ENCODE measurements at regions not wholly inside any gene's neighbourhood (a gene's known extent, or its start where the extent isn't known, plus 50 kb on each side); places are given as distances from the start of the nearest gene placed in this dataset.

DNA sequence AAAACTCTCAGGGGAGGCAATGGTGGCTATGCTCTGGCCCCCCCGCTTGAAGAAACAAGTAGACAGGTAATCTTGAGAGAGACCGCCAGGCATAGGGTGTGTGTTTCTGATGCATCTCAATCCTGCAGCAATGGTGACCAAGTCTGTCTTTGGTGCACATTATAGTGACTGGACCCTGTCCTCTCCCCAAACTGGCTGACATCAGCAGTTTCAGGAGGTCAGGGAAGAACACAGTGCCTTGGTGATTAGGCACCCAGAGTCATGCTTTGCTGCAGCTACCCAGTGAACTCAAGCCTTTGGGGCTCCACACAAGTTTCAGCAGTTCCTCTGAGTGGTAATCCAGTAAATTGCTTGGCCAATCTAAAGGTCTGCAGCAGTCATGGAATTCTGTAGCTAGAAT lies 318.3 kb downstream of the SPIN4 start:
- TF ChIP-seq, protein P1, sequence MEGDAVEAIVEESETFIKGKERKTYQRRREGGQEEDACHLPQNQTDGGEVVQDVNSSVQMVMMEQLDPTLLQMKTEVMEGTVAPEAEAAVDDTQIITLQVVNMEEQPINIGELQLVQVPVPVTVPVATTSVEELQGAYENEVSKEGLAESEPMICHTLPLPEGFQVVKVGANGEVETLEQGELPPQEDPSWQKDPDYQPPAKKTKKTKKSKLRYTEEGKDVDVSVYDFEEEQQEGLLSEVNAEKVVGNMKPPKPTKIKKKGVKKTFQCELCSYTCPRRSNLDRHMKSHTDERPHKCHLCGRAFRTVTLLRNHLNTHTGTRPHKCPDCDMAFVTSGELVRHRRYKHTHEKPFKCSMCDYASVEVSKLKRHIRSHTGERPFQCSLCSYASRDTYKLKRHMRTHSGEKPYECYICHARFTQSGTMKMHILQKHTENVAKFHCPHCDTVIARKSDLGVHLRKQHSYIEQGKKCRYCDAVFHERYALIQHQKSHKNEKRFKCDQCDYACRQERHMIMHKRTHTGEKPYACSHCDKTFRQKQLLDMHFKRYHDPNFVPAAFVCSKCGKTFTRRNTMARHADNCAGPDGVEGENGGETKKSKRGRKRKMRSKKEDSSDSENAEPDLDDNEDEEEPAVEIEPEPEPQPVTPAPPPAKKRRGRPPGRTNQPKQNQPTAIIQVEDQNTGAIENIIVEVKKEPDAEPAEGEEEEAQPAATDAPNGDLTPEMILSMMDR (conservative IDR thresholded peaks at IDR 0.05; ENCODE audit: low read depth, low read length) = no peak
- TF ChIP-seq BHLHE40 (IDR thresholded peaks at IDR 0.05; ENCODE audit: low read depth, low read length) (no peak), MAFK (IDR thresholded peaks at IDR 0.05; ENCODE audit: low read depth, low read length) (peak; percentile 74), MXI1 (IDR thresholded peaks at IDR 0.05; ENCODE audit: borderline replicate concordance, low read depth, low read length) (no peak), POLR2A (IDR thresholded peaks at IDR 0.05; ENCODE audit: low read depth, low read length) (no peak), RCOR1 (IDR thresholded peaks at IDR 0.05; ENCODE audit: insufficient replicate concordance, low read length) (no peak), CHD1 (IDR thresholded peaks at IDR 0.05; ENCODE audit: low read depth, low read length) (no peak), CEBPB (IDR thresholded peaks at IDR 0.05; ENCODE audit: low read depth, low read length) (no peak), MAZ (IDR thresholded peaks at IDR 0.05; ENCODE audit: borderline replicate concordance, low read depth, low read length) (no peak), RAD21 (IDR thresholded peaks at IDR 0.05; ENCODE audit: low read length) (no peak), RFX5 (IDR thresholded peaks at IDR 0.05; ENCODE audit: low read depth, low read length) (no peak), NFE2L2 (IDR thresholded peaks at IDR 0.05; ENCODE audit: low read depth, low read length) (no peak), FOS (IDR thresholded peaks at IDR 0.05; ENCODE audit: low read depth, low read length) (no peak)
- TF ChIP-seq, protein P2, sequence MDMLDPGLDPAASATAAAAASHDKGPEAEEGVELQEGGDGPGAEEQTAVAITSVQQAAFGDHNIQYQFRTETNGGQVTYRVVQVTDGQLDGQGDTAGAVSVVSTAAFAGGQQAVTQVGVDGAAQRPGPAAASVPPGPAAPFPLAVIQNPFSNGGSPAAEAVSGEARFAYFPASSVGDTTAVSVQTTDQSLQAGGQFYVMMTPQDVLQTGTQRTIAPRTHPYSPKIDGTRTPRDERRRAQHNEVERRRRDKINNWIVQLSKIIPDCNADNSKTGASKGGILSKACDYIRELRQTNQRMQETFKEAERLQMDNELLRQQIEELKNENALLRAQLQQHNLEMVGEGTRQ (IDR thresholded peaks at IDR 0.05; ENCODE audit: low read depth, low read length) = no peak
